Right ventricle myocardium inferior (tissue), 1 donor: ENCODE measurements at regions not wholly inside any gene's neighbourhood (a gene's known extent, or its start where the extent isn't known, plus 50 kb on each side); places are given as distances from the start of the nearest gene placed in this dataset.
"Not testable (repeated sequence)": the region's sequence is repeated elsewhere in the genome, so short reads cannot be mapped to it uniquely, and the experiment has no call there.

Source experiments
- ATAC-seq: fragments of 200-7000 bp; cut with Tn5 transposase; one replicate; pipeline ENCODE4 v1.9.1; 2020; ENCODE audit warnings: mild to moderate bottlenecking, moderate library complexity
- DNase-seq: peaks from one replicate; pipeline ENCODE4 v3.0.0; 2021; ENCODE audit errors: missing footprints
- intact Hi-C: fragments of 100-400 bp; cut with DNase I; formaldehyde crosslinking; loops from one replicate; pipeline ENCODE4 v1.11.0; 2022
- donor health status: DM: no; HTN: yes; CAD: no; lungs with severe emphysema.

GRCh38 chr19:28700176-28700575 lies 512.8 kb downstream of the UQCRFS1 start:
- intact Hi-C loops, result no loop called here
- ATAC-seq, result no peak

GRCh38 chr19:28697308-28697707 lies 515.6 kb downstream of the UQCRFS1 start:
- ATAC-seq (no peak), DNase-seq (no peak)
- intact Hi-C loops, result no loop called here

More at GRCh38 chr19:28700176-28700575, 512.8 kb downstream of the UQCRFS1 start:
- DNase-seq, result no peak

- ATAC-seq (no peak), DNase-seq (no peak)
- intact Hi-C loops, result no loop called here
Measured at GRCh38 chr19:28694812-28695211, 518.1 kb downstream of the UQCRFS1 start.

GRCh38 chr19:28691683-28692082 lies 521.3 kb downstream of the UQCRFS1 start:
- ATAC-seq, result no peak
- intact Hi-C loops, result no loop called here
- no peak for DNase-seq

GRCh38 chr19:28689464-28689863 lies 523.5 kb downstream of the UQCRFS1 start:
- DNase-seq, intact Hi-C loops, ATAC-seq: not testable (repeated sequence)

- DNase-seq (no peak), ATAC-seq (no peak)
- intact Hi-C loops, result no loop called here
Measured at GRCh38 chr19:28687296-28687695, 525.7 kb downstream of the UQCRFS1 start.

GRCh38 chr19:28686756-28687155 lies 526.2 kb downstream of the UQCRFS1 start:
- intact Hi-C loops, result no loop called here
- DNase-seq, result no peak
- ATAC-seq, result no peak

- no peak for DNase-seq
- ATAC-seq, result no peak
Measured at GRCh38 chr19:28685802-28686201, 527.1 kb downstream of the UQCRFS1 start.

GRCh38 chr19:28685077-28685476 lies 527.9 kb downstream of the UQCRFS1 start:
- ATAC-seq, DNase-seq, intact Hi-C loops: not testable (repeated sequence)

More at GRCh38 chr19:28685802-28686201, 527.1 kb downstream of the UQCRFS1 start:
- intact Hi-C loops, result no loop called here

GRCh38 chr19:28680111-28680510 lies 532.8 kb downstream of the UQCRFS1 start:
- intact Hi-C loops, result no loop called here
- ATAC-seq (no peak), DNase-seq (no peak)

- intact Hi-C loops, result no loop called here
- ATAC-seq (no peak), DNase-seq (no peak)
Measured at GRCh38 chr19:28670836-28671235, 542.1 kb downstream of the UQCRFS1 start.

GRCh38 chr19:28669804-28670203 lies 543.1 kb downstream of the UQCRFS1 start:
- ATAC-seq (no peak), DNase-seq (no peak)
- intact Hi-C loops, result no loop called here

- DNase-seq, result no peak
- ATAC-seq, result no peak
- intact Hi-C loops, result no loop called here
Measured at GRCh38 chr19:28667348-28667977, 545.5 kb downstream of the UQCRFS1 start.

- intact Hi-C loops, result no loop called here
- DNase-seq (no peak), ATAC-seq (no peak)
Measured at GRCh38 chr19:28665748-28666147, 547.2 kb downstream of the UQCRFS1 start.

GRCh38 chr19:28656644-28657043 lies 556.3 kb downstream of the UQCRFS1 start:
- intact Hi-C loops, result no loop called here
- ATAC-seq (no peak), DNase-seq (no peak)

- intact Hi-C loops, result no loop called here
- DNase-seq (no peak), ATAC-seq (no peak)
Measured at GRCh38 chr19:28655054-28655453, 557.9 kb downstream of the UQCRFS1 start.

- intact Hi-C loops, result no loop called here
- ATAC-seq, result no peak
- no peak for DNase-seq
Measured at GRCh38 chr19:28652765-28653164, 560.2 kb downstream of the UQCRFS1 start.

GRCh38 chr19:28646629-28647028 lies 566.3 kb downstream of the UQCRFS1 start:
- intact Hi-C loops, result no loop called here
- ATAC-seq (no peak), DNase-seq (no peak)

GRCh38 chr19:28644169-28644775 lies 568.7 kb downstream of the UQCRFS1 start:
- DNase-seq (no peak), ATAC-seq (no peak)
- intact Hi-C loops, result no loop called here

GRCh38 chr19:28642787-28643683 lies 569.9 kb downstream of the UQCRFS1 start:
- intact Hi-C loops, result no loop called here
- no peak for ATAC-seq
- DNase-seq, result no peak
